22Rv1 (cell line): ENCODE measurements at regions not wholly inside any gene's neighbourhood (a gene's known extent, or its start where the extent isn't known, plus 50 kb on each side); places are given as distances from the start of the nearest gene placed in this dataset.

Experiments
- ZFX ChIP-seq: fragments of 450-650 bp; IDR thresholded peaks from 2 replicates; pipeline ENCODE4 v1.6.1; 2017; ENCODE audit warnings: antibody characterized with exemption, borderline replicate concordance
- TF ChIP-seq, protein P1 (sequence below): fragments of 450-650 bp; IDR thresholded peaks from 2 replicates; pipeline ENCODE4 v1.5.1; 2017; ENCODE audit warnings: mild to moderate bottlenecking

DNA sequence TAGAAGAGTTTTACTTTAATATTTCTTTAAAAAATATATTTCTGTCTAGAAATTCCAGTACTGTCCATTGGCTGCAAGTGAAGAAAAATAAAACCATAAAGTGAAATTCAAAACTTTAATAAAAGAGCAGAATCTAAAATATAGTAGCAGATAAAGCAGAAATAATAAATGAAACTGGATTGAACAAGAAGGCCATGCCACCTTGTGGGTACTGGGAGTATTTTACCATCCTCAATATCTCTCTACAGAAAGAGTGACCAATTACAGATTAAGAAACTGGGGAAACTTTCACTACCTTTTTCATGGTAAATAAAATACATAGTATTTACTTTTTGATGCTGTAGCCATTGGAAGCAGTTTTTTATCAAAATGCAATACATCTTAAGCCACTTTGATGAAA, 220.5 kb downstream of the BCAT1 start:
- TF ChIP-seq, protein P1, sequence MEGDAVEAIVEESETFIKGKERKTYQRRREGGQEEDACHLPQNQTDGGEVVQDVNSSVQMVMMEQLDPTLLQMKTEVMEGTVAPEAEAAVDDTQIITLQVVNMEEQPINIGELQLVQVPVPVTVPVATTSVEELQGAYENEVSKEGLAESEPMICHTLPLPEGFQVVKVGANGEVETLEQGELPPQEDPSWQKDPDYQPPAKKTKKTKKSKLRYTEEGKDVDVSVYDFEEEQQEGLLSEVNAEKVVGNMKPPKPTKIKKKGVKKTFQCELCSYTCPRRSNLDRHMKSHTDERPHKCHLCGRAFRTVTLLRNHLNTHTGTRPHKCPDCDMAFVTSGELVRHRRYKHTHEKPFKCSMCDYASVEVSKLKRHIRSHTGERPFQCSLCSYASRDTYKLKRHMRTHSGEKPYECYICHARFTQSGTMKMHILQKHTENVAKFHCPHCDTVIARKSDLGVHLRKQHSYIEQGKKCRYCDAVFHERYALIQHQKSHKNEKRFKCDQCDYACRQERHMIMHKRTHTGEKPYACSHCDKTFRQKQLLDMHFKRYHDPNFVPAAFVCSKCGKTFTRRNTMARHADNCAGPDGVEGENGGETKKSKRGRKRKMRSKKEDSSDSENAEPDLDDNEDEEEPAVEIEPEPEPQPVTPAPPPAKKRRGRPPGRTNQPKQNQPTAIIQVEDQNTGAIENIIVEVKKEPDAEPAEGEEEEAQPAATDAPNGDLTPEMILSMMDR, result peak; percentile 73
- TF ChIP-seq ZFX, result no peak
